Activated naive CD8-positive, alpha-beta T cell treated with anti-CD3 and anti-CD28 coated beads for 36 hours (primary cell): ENCODE measurements at regions not wholly inside any gene's neighbourhood (a gene's known extent, or its start where the extent isn't known, plus 50 kb on each side); places are given as distances from the start of the nearest gene placed in this dataset.
"Not testable (repeated sequence)": the region's sequence is repeated elsewhere in the genome, so short reads cannot be mapped to it uniquely, and the experiment has no call there.

Source experiments
- DNase-seq: peaks from one replicate; pipeline ENCODE4 v3.0.0; 2021
- H3K27ac Mint-ChIP-seq: one replicate; pipeline ENCODE4 v1.8.0; 2022; ENCODE audit warnings: mild to moderate bottlenecking, moderate library complexity, mixed read lengths
- H3K27me3 Mint-ChIP-seq: one replicate; pipeline ENCODE4 v1.8.0; 2022; ENCODE audit warnings: mild to moderate bottlenecking, mixed read lengths
- H3K36me3 Mint-ChIP-seq: one replicate; pipeline ENCODE4 v1.8.0; 2021; ENCODE audit warnings: mild to moderate bottlenecking, mixed read lengths
- H3K4me1 Mint-ChIP-seq: one replicate; pipeline ENCODE4 v1.8.0; 2021; ENCODE audit warnings: mixed read lengths
- H3K4me3 Mint-ChIP-seq: one replicate; pipeline ENCODE4 v1.8.0; 2022; ENCODE audit warnings: mild to moderate bottlenecking, moderate library complexity, mixed read lengths
- H3K9me3 Mint-ChIP-seq: one replicate; pipeline ENCODE4 v1.8.0; 2022; ENCODE audit warnings: mixed read lengths

- Mint-ChIP-seq H3K36me3 (no peaks in the 10 kb centered on the region), H3K27me3 (peaks cover under 1% of the 10 kb centered on the region), H3K4me1 (no peaks in the 10 kb centered on the region), H3K27ac (no peak overlapping the region), H3K4me3 (no peak overlapping the region), H3K9me3 (no peaks in the 10 kb centered on the region)
- DNase-seq, result no peak
Measured at GRCh38 chr4:173652283-173652931, 122.4 kb upstream of the HAND2 start.

- Mint-ChIP-seq H3K27me3 (peaks cover 6% of the 10 kb centered on the region), H3K9me3 (no peaks in the 10 kb centered on the region)
Measured at GRCh38 chr4:173651651-173652282, 121.7 kb upstream of the HAND2 start.

GRCh38 chr4:173647902-173648301 lies 117.9 kb upstream of the HAND2 start:
- no peaks in the 10 kb centered on the region for H3K9me3 Mint-ChIP-seq
- H3K4me3 Mint-ChIP-seq, result no peak overlapping the region
- H3K27ac Mint-ChIP-seq, result no peak overlapping the region
- no peaks in the 10 kb centered on the region for H3K36me3 Mint-ChIP-seq
- no peak for DNase-seq
- H3K4me1 Mint-ChIP-seq, result no peaks in the 10 kb centered on the region
- peaks cover 6% of the 10 kb centered on the region for H3K27me3 Mint-ChIP-seq

More at GRCh38 chr4:173651651-173652282, 121.7 kb upstream of the HAND2 start:
- no peak for DNase-seq
- H3K4me1 Mint-ChIP-seq, result no peaks in the 10 kb centered on the region
- H3K27ac Mint-ChIP-seq, result no peak overlapping the region
- H3K4me3 Mint-ChIP-seq, result no peak overlapping the region
- no peaks in the 10 kb centered on the region for H3K36me3 Mint-ChIP-seq

GRCh38 chr4:173642509-173642908 lies 112.5 kb upstream of the HAND2 start:
- H3K4me3 Mint-ChIP-seq, result no peak overlapping the region
- no peaks in the 10 kb centered on the region for H3K36me3 Mint-ChIP-seq
- H3K27ac Mint-ChIP-seq, result no peak overlapping the region
- DNase-seq, result no peak
- H3K9me3 Mint-ChIP-seq, result peaks cover 2% of the 10 kb centered on the region
- H3K4me1 Mint-ChIP-seq, result no peaks in the 10 kb centered on the region
- peaks cover 6% of the 10 kb centered on the region for H3K27me3 Mint-ChIP-seq

GRCh38 chr4:173635395-173635794 lies 105.4 kb upstream of the HAND2 start:
- Mint-ChIP-seq H3K27ac (no peak overlapping the region), H3K4me3 (no peak overlapping the region), H3K36me3 (no peaks in the 10 kb centered on the region), H3K9me3 (peaks cover 16% of the 10 kb centered on the region), H3K27me3 (no peaks in the 10 kb centered on the region), H3K4me1 (no peaks in the 10 kb centered on the region)
- no peak for DNase-seq

GRCh38 chr4:173626277-173626676 lies 96.2 kb upstream of the HAND2 start:
- Mint-ChIP-seq H3K27me3 (no peaks in the 10 kb centered on the region), H3K4me1 (no peaks in the 10 kb centered on the region), H3K9me3 (peaks cover 31% of the 10 kb centered on the region), H3K27ac (no peak overlapping the region), H3K36me3 (no peaks in the 10 kb centered on the region), H3K4me3 (no peak overlapping the region)
- DNase-seq, result no peak

GRCh38 chr4:173618648-173619047 lies 88.6 kb upstream of the HAND2 start:
- DNase-seq, result not testable (repeated sequence)

GRCh38 chr4:173609158-173609557 lies 79.1 kb upstream of the HAND2 start:
- no peaks in the 10 kb centered on the region for H3K36me3 Mint-ChIP-seq

More at GRCh38 chr4:173618648-173619047, 88.6 kb upstream of the HAND2 start:
- not testable (repeated sequence) for H3K27ac Mint-ChIP-seq, H3K27me3 Mint-ChIP-seq, H3K4me3 Mint-ChIP-seq, H3K36me3 Mint-ChIP-seq, H3K4me1 Mint-ChIP-seq
- peaks cover 15% of the 10 kb centered on the region for H3K9me3 Mint-ChIP-seq

GRCh38 chr4:173608632-173609031 lies 78.6 kb upstream of the HAND2 start:
- H3K4me1 Mint-ChIP-seq, H3K27me3 Mint-ChIP-seq, H3K4me3 Mint-ChIP-seq, H3K27ac Mint-ChIP-seq, DNase-seq, H3K9me3 Mint-ChIP-seq, H3K36me3 Mint-ChIP-seq: not testable (repeated sequence)

More at GRCh38 chr4:173609158-173609557, 79.1 kb upstream of the HAND2 start:
- Mint-ChIP-seq H3K27ac (no peak overlapping the region), H3K9me3 (peaks cover 6% of the 10 kb centered on the region), H3K4me1 (no peaks in the 10 kb centered on the region), H3K4me3 (no peak overlapping the region), H3K27me3 (peaks cover 4% of the 10 kb centered on the region)
- DNase-seq, result no peak

- Mint-ChIP-seq H3K27ac (no peak overlapping the region), H3K9me3 (no peaks in the 10 kb centered on the region), H3K4me3 (no peak overlapping the region), H3K4me1 (no peaks in the 10 kb centered on the region), H3K27me3 (peaks cover 18% of the 10 kb centered on the region), H3K36me3 (no peaks in the 10 kb centered on the region)
- DNase-seq, result no peak
Measured at GRCh38 chr4:173591760-173592159, 61.7 kb upstream of the HAND2 start.

- Mint-ChIP-seq H3K9me3 (no peaks in the 10 kb centered on the region), H3K4me1 (no peaks in the 10 kb centered on the region), H3K4me3 (no peak overlapping the region), H3K27me3 (peaks cover 18% of the 10 kb centered on the region), H3K27ac (no peak overlapping the region), H3K36me3 (no peaks in the 10 kb centered on the region)
- DNase-seq, result no peak
Measured at GRCh38 chr4:173590697-173591096, 60.7 kb upstream of the HAND2 start.

- Mint-ChIP-seq H3K4me3 (no peak overlapping the region), H3K27ac (no peak overlapping the region), H3K27me3 (peaks cover 23% of the 10 kb centered on the region), H3K4me1 (no peaks in the 10 kb centered on the region), H3K36me3 (no peaks in the 10 kb centered on the region), H3K9me3 (no peaks in the 10 kb centered on the region)
- DNase-seq, result no peak
Measured at GRCh38 chr4:173585876-173586572, 56.0 kb upstream of the HAND2 start.

GRCh38 chr4:173584506-173584905 lies 54.5 kb upstream of the HAND2 start:
- no peaks in the 10 kb centered on the region for H3K4me1 Mint-ChIP-seq
- no peaks in the 10 kb centered on the region for H3K9me3 Mint-ChIP-seq

More at GRCh38 chr4:173584506-173584905, 54.5 kb upstream of the HAND2 start:
- H3K27me3 Mint-ChIP-seq, result peaks cover 13% of the 10 kb centered on the region
- no peaks in the 10 kb centered on the region for H3K36me3 Mint-ChIP-seq
- no peak overlapping the region for H3K4me3 Mint-ChIP-seq
- DNase-seq, result no peak
- no peak overlapping the region for H3K27ac Mint-ChIP-seq
